Panc1 (cell line): ENCODE measurements at regions not wholly inside any gene's neighbourhood (a gene's known extent, or its start where the extent isn't known, plus 50 kb on each side); places are given as distances from the start of the nearest gene placed in this dataset.

ENCODE experiments used
- POLR2AphosphoS5 ChIP-seq: IDR thresholded peaks from 2 replicates; pipeline ENCODE4 v1.6.1; 2012; ENCODE audit warnings: mild to moderate bottlenecking, low read depth, low read length, moderate library complexity
- SIN3A ChIP-seq: IDR thresholded peaks from 2 replicates; pipeline ENCODE4 v1.6.1; 2012; ENCODE audit warnings: low read depth, mild to moderate bottlenecking, low read length, moderate library complexity, borderline replicate concordance; ENCODE audit not compliant: insufficient read depth
- TCF7L2 ChIP-seq: IDR thresholded peaks from 2 replicates; pipeline ENCODE4 v1.6.1; 2011; ENCODE audit warnings: mild to moderate bottlenecking, low read depth, low read length, inconsistent platforms
- TF ChIP-seq, protein P1 (sequence below), 2 experiments: IDR thresholded peaks; 2 replicates each; pipeline ENCODE4 v1.6.1; 2011 to 2012; ENCODE audit warnings: low read depth in 2 of 2, control low read depth in 1 of 2, low read length in 1 of 2, mild to moderate bottlenecking in 1 of 2, moderate library complexity in 1 of 2; ENCODE audit not compliant: insufficient read depth in 1 of 2
- TF ChIP-seq, protein P2 (sequence below): fragments of 450-650 bp; IDR thresholded peaks from 2 replicates; pipeline ENCODE4 v1.5.1; 2017; ENCODE audit warnings: mild to moderate bottlenecking

DNA sequence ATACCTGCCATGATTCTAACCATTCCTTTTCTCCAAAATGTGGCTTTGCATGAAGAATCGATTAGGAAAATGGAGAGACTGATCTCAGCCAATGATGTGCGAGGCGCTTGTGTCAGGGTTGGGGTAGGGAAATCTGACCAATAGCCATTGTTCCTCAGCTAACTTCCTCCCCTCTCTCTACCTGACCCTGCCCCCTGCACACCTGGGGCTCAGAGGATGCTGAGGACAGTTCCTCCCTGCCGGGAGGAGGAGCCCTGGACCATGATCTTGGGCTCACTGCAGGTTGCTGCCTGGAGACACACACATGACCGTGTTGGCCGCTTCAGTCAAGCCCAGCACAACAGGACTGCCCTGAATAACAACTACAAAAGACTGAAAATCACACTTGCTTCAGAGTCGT lies 119.8 kb upstream of the SFSWAP start:
- TF ChIP-seq POLR2AphosphoS5 (no peak), TCF7L2 (no peak), SIN3A (no peak)
- TF ChIP-seq, protein P1, sequence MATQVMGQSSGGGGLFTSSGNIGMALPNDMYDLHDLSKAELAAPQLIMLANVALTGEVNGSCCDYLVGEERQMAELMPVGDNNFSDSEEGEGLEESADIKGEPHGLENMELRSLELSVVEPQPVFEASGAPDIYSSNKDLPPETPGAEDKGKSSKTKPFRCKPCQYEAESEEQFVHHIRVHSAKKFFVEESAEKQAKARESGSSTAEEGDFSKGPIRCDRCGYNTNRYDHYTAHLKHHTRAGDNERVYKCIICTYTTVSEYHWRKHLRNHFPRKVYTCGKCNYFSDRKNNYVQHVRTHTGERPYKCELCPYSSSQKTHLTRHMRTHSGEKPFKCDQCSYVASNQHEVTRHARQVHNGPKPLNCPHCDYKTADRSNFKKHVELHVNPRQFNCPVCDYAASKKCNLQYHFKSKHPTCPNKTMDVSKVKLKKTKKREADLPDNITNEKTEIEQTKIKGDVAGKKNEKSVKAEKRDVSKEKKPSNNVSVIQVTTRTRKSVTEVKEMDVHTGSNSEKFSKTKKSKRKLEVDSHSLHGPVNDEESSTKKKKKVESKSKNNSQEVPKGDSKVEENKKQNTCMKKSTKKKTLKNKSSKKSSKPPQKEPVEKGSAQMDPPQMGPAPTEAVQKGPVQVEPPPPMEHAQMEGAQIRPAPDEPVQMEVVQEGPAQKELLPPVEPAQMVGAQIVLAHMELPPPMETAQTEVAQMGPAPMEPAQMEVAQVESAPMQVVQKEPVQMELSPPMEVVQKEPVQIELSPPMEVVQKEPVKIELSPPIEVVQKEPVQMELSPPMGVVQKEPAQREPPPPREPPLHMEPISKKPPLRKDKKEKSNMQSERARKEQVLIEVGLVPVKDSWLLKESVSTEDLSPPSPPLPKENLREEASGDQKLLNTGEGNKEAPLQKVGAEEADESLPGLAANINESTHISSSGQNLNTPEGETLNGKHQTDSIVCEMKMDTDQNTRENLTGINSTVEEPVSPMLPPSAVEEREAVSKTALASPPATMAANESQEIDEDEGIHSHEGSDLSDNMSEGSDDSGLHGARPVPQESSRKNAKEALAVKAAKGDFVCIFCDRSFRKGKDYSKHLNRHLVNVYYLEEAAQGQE (IDR thresholded peaks at IDR 0.05; ENCODE audit: insufficient read depth in 1 of 2, low read depth in 2 of 2, low read length in 1 of 2), result no peak
- TF ChIP-seq, protein P2, sequence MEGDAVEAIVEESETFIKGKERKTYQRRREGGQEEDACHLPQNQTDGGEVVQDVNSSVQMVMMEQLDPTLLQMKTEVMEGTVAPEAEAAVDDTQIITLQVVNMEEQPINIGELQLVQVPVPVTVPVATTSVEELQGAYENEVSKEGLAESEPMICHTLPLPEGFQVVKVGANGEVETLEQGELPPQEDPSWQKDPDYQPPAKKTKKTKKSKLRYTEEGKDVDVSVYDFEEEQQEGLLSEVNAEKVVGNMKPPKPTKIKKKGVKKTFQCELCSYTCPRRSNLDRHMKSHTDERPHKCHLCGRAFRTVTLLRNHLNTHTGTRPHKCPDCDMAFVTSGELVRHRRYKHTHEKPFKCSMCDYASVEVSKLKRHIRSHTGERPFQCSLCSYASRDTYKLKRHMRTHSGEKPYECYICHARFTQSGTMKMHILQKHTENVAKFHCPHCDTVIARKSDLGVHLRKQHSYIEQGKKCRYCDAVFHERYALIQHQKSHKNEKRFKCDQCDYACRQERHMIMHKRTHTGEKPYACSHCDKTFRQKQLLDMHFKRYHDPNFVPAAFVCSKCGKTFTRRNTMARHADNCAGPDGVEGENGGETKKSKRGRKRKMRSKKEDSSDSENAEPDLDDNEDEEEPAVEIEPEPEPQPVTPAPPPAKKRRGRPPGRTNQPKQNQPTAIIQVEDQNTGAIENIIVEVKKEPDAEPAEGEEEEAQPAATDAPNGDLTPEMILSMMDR, result no peak
